Panc1 (cell line): ENCODE measurements at regions not wholly inside any gene's neighbourhood (a gene's known extent, or its start where the extent isn't known, plus 50 kb on each side); places are given as distances from the start of the nearest gene placed in this dataset.

Experiments
- ATAC-seq: fragments of 200-7000 bp; cut with Tn5 transposase; 2 replicates; pipeline ENCODE4 v1.9.1; 2020; ENCODE audit warnings: mild to moderate bottlenecking, moderate library complexity
- BruUV-seq: library from RNA; stranded (reverse); fragments of 400-500 nt; replicated peaks from 2 replicates; lab custom pipeline; 2021; lab: Mats Ljungman, UMichigan
- CTCF ChIA-PET: fragments of 300-600 bp; sonication (Branson Sonifier 250); formaldehyde crosslinking; loops from one replicate; lab custom pipeline; 2022; ENCODE audit warnings: antibody characterized with exemption; lab: Charles Lee
- POLR2A ChIA-PET: fragments of 300-600 bp; sonication (Branson Sonifier 250); formaldehyde crosslinking; loops from one replicate; lab custom pipeline; 2022; ENCODE audit warnings: antibody characterized with exemption; lab: Charles Lee
- DNase-seq: peaks from one replicate; pipeline ENCODE4 v3.0.0-alpha.2; 2010; ENCODE audit warnings: low read depth, low spot score
- H3K27ac ChIP-seq: 2 replicates; pipeline ENCODE4 v1.5.1; 2011; ENCODE audit warnings: mild to moderate bottlenecking, low read length, inconsistent platforms
- H3K27me3 ChIP-seq: fragments of 200-500 bp; sonication (Bioruptor generic); 2 replicates; pipeline ENCODE4 v1.6.0; 2014; ENCODE audit warnings: low read length, inconsistent platforms; ENCODE audit not compliant: control insufficient read depth, insufficient read depth
- H3K36me3 ChIP-seq: fragments of 200-500 bp; sonication (Bioruptor generic); 2 replicates; pipeline ENCODE4 v1.5.1; 2014; ENCODE audit warnings: inconsistent platforms, mild to moderate bottlenecking, low read length, moderate library complexity; ENCODE audit not compliant: control insufficient read depth, insufficient read depth
- H3K4me1 ChIP-seq: 2 replicates; pipeline ENCODE4 v1.5.1; 2011; ENCODE audit warnings: inconsistent platforms, mild to moderate bottlenecking, low read length, moderate library complexity; ENCODE audit not compliant: control insufficient read depth, insufficient read depth
- H3K4me3 ChIP-seq, 2 experiments: 2 replicates each; pipeline ENCODE4 v1.5.1; 2011 to 2012; ENCODE audit warnings: low read depth in 2 of 2, low read length in 2 of 2, mild to moderate bottlenecking in 2 of 2, inconsistent platforms in 1 of 2, moderate library complexity in 1 of 2
- H3K9me3 ChIP-seq: fragments of 200-500 bp; sonication (Bioruptor generic); 2 replicates; pipeline ENCODE4 v1.5.1; 2014; ENCODE audit warnings: low read depth, mild to moderate bottlenecking, inconsistent platforms, low read length, moderate library complexity; ENCODE audit not compliant: control insufficient read depth, insufficient read depth
- CTCF ChIP-seq: fragments of 450-650 bp; IDR thresholded peaks from 2 replicates; pipeline ENCODE4 v1.5.1; 2017; ENCODE audit warnings: mild to moderate bottlenecking
- POLR2AphosphoS5 ChIP-seq: IDR thresholded peaks from 2 replicates; pipeline ENCODE4 v1.6.1; 2012; ENCODE audit warnings: mild to moderate bottlenecking, low read depth, low read length, moderate library complexity
- SIN3A ChIP-seq: IDR thresholded peaks from 2 replicates; pipeline ENCODE4 v1.6.1; 2012; ENCODE audit warnings: low read depth, mild to moderate bottlenecking, low read length, moderate library complexity, borderline replicate concordance; ENCODE audit not compliant: insufficient read depth
- TCF7L2 ChIP-seq: IDR thresholded peaks from 2 replicates; pipeline ENCODE4 v1.6.1; 2011; ENCODE audit warnings: mild to moderate bottlenecking, low read depth, low read length, inconsistent platforms
- in situ Hi-C: cut with HindIII; loops from 2 replicates; pipeline ENCODE4 v1.10.0; 2016; ENCODE audit warnings: low sequenced_read_pairs, low pct_unique_long_range_greater_than_20kb
- intact Hi-C: fragments of 100-400 bp; cut with micrococcal nuclease; formaldehyde crosslinking; loops from one replicate; pipeline ENCODE4 v1.10.0; 2022; ENCODE audit not compliant: unreplicated experiment
- TF ChIP-seq, protein P1 (sequence below), 2 experiments: IDR thresholded peaks; 2 replicates each; pipeline ENCODE4 v1.6.1; 2011 to 2012; ENCODE audit warnings: low read depth in 2 of 2, control low read depth in 1 of 2, low read length in 1 of 2, mild to moderate bottlenecking in 1 of 2, moderate library complexity in 1 of 2; ENCODE audit not compliant: insufficient read depth in 1 of 2

GRCh38 chr17:36682773-36683172 lies 81.4 kb downstream of the MRM1 start:
- POLR2A ChIA-PET = no interaction called here
- Histone ChIP-seq H3K4me3 (no peak overlapping the region), H3K27ac (no peak overlapping the region), H3K9me3 (no peaks in the 10 kb centered on the region), H3K4me1 (no peaks in the 10 kb centered on the region), H3K36me3 (no peaks in the 10 kb centered on the region), H3K27me3 (no peaks in the 10 kb centered on the region)
- TF ChIP-seq POLR2AphosphoS5 (no peak), TCF7L2 (no peak), CTCF (no peak)
- TF ChIP-seq, protein P1, sequence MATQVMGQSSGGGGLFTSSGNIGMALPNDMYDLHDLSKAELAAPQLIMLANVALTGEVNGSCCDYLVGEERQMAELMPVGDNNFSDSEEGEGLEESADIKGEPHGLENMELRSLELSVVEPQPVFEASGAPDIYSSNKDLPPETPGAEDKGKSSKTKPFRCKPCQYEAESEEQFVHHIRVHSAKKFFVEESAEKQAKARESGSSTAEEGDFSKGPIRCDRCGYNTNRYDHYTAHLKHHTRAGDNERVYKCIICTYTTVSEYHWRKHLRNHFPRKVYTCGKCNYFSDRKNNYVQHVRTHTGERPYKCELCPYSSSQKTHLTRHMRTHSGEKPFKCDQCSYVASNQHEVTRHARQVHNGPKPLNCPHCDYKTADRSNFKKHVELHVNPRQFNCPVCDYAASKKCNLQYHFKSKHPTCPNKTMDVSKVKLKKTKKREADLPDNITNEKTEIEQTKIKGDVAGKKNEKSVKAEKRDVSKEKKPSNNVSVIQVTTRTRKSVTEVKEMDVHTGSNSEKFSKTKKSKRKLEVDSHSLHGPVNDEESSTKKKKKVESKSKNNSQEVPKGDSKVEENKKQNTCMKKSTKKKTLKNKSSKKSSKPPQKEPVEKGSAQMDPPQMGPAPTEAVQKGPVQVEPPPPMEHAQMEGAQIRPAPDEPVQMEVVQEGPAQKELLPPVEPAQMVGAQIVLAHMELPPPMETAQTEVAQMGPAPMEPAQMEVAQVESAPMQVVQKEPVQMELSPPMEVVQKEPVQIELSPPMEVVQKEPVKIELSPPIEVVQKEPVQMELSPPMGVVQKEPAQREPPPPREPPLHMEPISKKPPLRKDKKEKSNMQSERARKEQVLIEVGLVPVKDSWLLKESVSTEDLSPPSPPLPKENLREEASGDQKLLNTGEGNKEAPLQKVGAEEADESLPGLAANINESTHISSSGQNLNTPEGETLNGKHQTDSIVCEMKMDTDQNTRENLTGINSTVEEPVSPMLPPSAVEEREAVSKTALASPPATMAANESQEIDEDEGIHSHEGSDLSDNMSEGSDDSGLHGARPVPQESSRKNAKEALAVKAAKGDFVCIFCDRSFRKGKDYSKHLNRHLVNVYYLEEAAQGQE (IDR thresholded peaks at IDR 0.05; ENCODE audit: insufficient read depth in 1 of 2, low read depth in 2 of 2, low read length in 1 of 2) = no peak
- ATAC-seq (no peak), DNase-seq (no peak)
- CTCF ChIA-PET = no interaction called here
- BruUV-seq = no TSS peak
- intact Hi-C loops (no loop called here), in situ Hi-C loops (no loop called here)

GRCh38 chr17:36683387-36683786 lies 82.0 kb downstream of the MRM1 start:
- no peak for ATAC-seq
- no peaks in the 10 kb centered on the region for H3K9me3 ChIP-seq
- H3K27me3 ChIP-seq = no peaks in the 10 kb centered on the region
- H3K4me3 ChIP-seq = no peak overlapping the region
- BruUV-seq = no TSS peak
- DNase-seq = no peak
- H3K36me3 ChIP-seq = no peaks in the 10 kb centered on the region
- H3K4me1 ChIP-seq = no peaks in the 10 kb centered on the region
- TF ChIP-seq, protein P1 (IDR thresholded peaks at IDR 0.05; ENCODE audit: insufficient read depth in 1 of 2, low read depth in 2 of 2, low read length in 1 of 2) = no peak
- TF ChIP-seq POLR2AphosphoS5 (no peak), CTCF (no peak), SIN3A (no peak), TCF7L2 (no peak)
- CTCF ChIA-PET = no interaction called here
- intact Hi-C loops = no loop called here
- no peak overlapping the region for H3K27ac ChIP-seq
- in situ Hi-C loops = no loop called here
- POLR2A ChIA-PET = no interaction called here
